NCI-H69 (cell line): ENCODE measurements at regions not wholly inside any gene's neighbourhood (a gene's known extent, or its start where the extent isn't known, plus 50 kb on each side); places are given as distances from the start of the nearest gene placed in this dataset.
"Not testable (repeated sequence)": the region's sequence is repeated elsewhere in the genome, so short reads cannot be mapped to it uniquely, and the experiment has no call there.

Experiments
- DNase-seq: peaks from one replicate; lab custom pipeline; 2025; lab: John Stamatoyannopoulos, UW

GRCh38 chr9:73095425-73095824 is 56.2 kb upstream of the ANXA1 start:
- DNase-seq = no peak

GRCh38 chr9:73093740-73094379 is 57.8 kb upstream of the ANXA1 start:
- no peak for DNase-seq

GRCh38 chr9:73093016-73093739 is 58.5 kb upstream of the ANXA1 start:
- DNase-seq = peak; percentile 71

GRCh38 chr9:73091909-73092308 is 59.8 kb upstream of the ANXA1 start:
- peak; percentile 58 for DNase-seq

GRCh38 chr9:73090214-73090613 is 61.5 kb upstream of the ANXA1 start:
- no peak for DNase-seq

- DNase-seq = no peak
Observed at GRCh38 chr9:73089304-73089985, 62.2 kb upstream of the ANXA1 start.

- not testable (repeated sequence) for DNase-seq
Observed at GRCh38 chr9:73087876-73088275, 63.8 kb upstream of the ANXA1 start.

- no peak for DNase-seq
Observed at GRCh38 chr9:73083519-73083918, 68.1 kb upstream of the ANXA1 start.

GRCh38 chr9:73081979-73082657 is 69.5 kb upstream of the ANXA1 start:
- DNase-seq = peak; percentile 81

- DNase-seq = peak; percentile 81
Observed at GRCh38 chr9:73080110-73080694, 71.5 kb upstream of the ANXA1 start.

GRCh38 chr9:73079326-73079725 is 72.3 kb upstream of the ANXA1 start:
- DNase-seq = peak; percentile 66

GRCh38 chr9:73077625-73078030 is 74.0 kb upstream of the ANXA1 start:
- no peak for DNase-seq

- no peak for DNase-seq
Observed at GRCh38 chr9:73076970-73077369, 74.7 kb upstream of the ANXA1 start.

GRCh38 chr9:73074176-73074708 is 77.4 kb upstream of the ANXA1 start:
- no peak for DNase-seq

GRCh38 chr9:73073337-73074175 is 78.1 kb upstream of the ANXA1 start:
- no peak for DNase-seq

- peak; percentile 23 for DNase-seq
Observed at GRCh38 chr9:73067074-73067473, 84.6 kb upstream of the ANXA1 start.

- no peak for DNase-seq
Observed at GRCh38 chr9:73065439-73065838, 86.2 kb upstream of the ANXA1 start.

- DNase-seq = no peak
Observed at GRCh38 chr9:73064315-73064714, 87.3 kb upstream of the ANXA1 start.

GRCh38 chr9:73061146-73061545 is 90.5 kb upstream of the ANXA1 start:
- no peak for DNase-seq

- DNase-seq = peak; percentile 56
Observed at GRCh38 chr9:73059247-73059646, 92.4 kb upstream of the ANXA1 start.

- DNase-seq = no peak
Observed at GRCh38 chr9:73056245-73056644, 95.4 kb upstream of the ANXA1 start.
